Gastroesophageal sphincter (tissue), 4 donors: ENCODE measurements at regions not wholly inside any gene's neighbourhood (a gene's known extent, or its start where the extent isn't known, plus 50 kb on each side); places are given as distances from the start of the nearest gene placed in this dataset.

Experiments used
- ATAC-seq: fragments of 150-250 bp; one replicate; pipeline ENCODE4 v1.9.1; 2016; ENCODE audit warnings: mild to moderate bottlenecking, moderate library complexity
- H3K27ac ChIP-seq, 4 donors: fragments of 200-600 bp; sonication (generic) in 3 of 4; 1 replicate in 3 of 4; 2 replicates in 1 of 4; pipeline ENCODE4 v1.5.1; 2016 to 2019
- H3K27me3 ChIP-seq: fragments of 200-600 bp; sonication (generic); one replicate; pipeline ENCODE4 v1.5.1; 2019
- H3K36me3 ChIP-seq, 2 donors: fragments of 200-600 bp; sonication (generic); one replicate each; pipeline ENCODE4 v1.5.1; 2019; ENCODE audit warnings: control low read depth in 1 of 2
- H3K4me1 ChIP-seq, 3 donors: fragments of 200-600 bp; sonication (generic); 1 replicate in 2 of 3; 2 replicates in 1 of 3; pipeline ENCODE4 v1.5.1; 2016 to 2019; ENCODE audit warnings: control low read depth in 2 of 3
- H3K4me3 ChIP-seq, 2 donors: fragments of 200-600 bp; sonication (generic); one replicate each; pipeline ENCODE4 v1.5.1; 2019; ENCODE audit warnings: mild to moderate bottlenecking in 1 of 2, moderate library complexity in 1 of 2
- H3K9me3 ChIP-seq, 3 donors: fragments of 200-600 bp; sonication (generic); one replicate each; pipeline ENCODE4 v1.5.1; 2017 to 2019; ENCODE audit warnings: control low read depth in 2 of 3
- CTCF ChIP-seq, 4 experiments: fragments of 200-600 bp in 2 of 4; fragments of 450-650 bp in 2 of 4; sonication (generic) in 1 of 4; IDR thresholded peaks; one replicate each; pipeline ENCODE4 v1.5.1; 2017 to 2019; ENCODE audit warnings: antibody characterized with exemption in 4 of 4, mild to moderate bottlenecking in 2 of 4, moderate library complexity in 2 of 4
- EP300 ChIP-seq: sonication (generic); formaldehyde crosslinking; IDR thresholded peaks from one replicate; pipeline ENCODE4 v1.6.1; 2017; ENCODE audit warnings: antibody characterized with exemption, mild to moderate bottlenecking
- POLR2A ChIP-seq, 2 donors: fragments of 450-650 bp; IDR thresholded peaks; one replicate each; pipeline ENCODE4 v1.6.1; 2017; ENCODE audit warnings: antibody characterized with exemption in 2 of 2, mild to moderate bottlenecking in 2 of 2, moderate library complexity in 1 of 2
- POLR2AphosphoS5 ChIP-seq: sonication (generic); formaldehyde crosslinking; IDR thresholded peaks from one replicate; pipeline ENCODE4 v1.6.1; 2017; ENCODE audit warnings: antibody characterized with exemption
- WGBS, 2 donors: methylation state at CpG; one replicate each; pipeline ENCODE4 v1.1.5; 2018; ENCODE audit warnings: low coverage in 1 of 2; 5-methylcytosine and 5-hydroxymethylcytosine counted together

DNA sequence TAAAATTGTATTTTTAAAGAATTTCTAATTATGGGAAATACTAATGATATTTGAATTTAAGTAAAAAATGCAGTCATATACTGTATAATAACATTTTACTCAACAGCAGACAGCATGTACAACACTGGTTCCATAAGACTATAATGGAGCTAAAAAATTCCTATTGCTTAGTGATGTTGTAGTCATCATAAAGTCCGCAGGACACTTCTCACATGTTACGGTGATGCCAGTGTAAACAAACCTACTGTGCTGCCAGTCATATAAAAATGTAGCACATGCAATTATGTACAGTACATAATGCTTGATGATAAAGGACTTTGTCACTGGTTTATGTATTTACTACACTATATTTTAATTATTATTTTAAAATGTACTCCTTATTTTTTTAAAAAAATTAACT is 629.3 kb downstream of the IPMK start:
- Histone ChIP-seq H3K4me3 (no peak overlapping the region), H3K36me3 (no peaks in the 10 kb centered on the region), H3K4me1 (no peaks in the 10 kb centered on the region), H3K9me3 (no peaks in the 10 kb centered on the region), H3K27me3 (no peaks in the 10 kb centered on the region), H3K27ac (no peak overlapping the region)
- ATAC-seq = no peak
- no peak for TF ChIP-seq EP300
- no peak for TF ChIP-seq POLR2A (IDR thresholded peaks at IDR 0.05)
- WGBS, 2 donors = 79 to 85% methylated on average over 2 of the region's 2 CpGs

DNA sequence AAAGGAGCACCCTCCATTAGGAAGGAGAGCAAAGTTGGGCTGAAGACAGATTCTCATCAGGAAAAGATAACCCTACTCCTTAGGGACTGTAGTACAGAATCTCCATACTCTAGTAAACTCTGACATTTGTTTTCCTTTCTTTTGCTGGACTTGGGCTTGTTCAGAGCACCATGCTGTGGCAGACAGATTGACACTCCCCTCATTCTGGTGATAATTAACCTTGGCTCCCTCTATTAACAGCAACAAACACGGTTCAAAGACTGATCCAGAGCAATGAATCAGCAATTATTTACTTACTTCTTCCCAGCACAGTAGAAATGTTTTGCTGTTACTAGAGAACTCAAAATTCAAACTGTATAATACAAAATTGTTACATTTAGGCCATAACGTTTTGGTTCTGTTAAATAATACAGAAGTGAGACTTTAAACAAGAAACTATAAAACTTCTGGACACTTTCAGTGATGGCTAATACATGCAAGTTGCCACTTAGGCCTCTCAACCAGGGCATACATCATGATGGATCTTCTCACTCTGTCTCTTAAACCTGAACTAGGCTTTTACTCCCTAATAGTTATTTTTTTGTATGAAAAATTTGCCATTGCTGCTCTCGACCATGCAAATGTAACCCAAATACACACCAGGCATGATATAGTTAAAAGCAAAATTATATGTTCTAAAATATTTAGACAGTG is 639.0 kb downstream of the IPMK start:
- 15 to 22% methylated on average over 3 of the region's 3 CpGs for WGBS, 2 donors

DNA sequence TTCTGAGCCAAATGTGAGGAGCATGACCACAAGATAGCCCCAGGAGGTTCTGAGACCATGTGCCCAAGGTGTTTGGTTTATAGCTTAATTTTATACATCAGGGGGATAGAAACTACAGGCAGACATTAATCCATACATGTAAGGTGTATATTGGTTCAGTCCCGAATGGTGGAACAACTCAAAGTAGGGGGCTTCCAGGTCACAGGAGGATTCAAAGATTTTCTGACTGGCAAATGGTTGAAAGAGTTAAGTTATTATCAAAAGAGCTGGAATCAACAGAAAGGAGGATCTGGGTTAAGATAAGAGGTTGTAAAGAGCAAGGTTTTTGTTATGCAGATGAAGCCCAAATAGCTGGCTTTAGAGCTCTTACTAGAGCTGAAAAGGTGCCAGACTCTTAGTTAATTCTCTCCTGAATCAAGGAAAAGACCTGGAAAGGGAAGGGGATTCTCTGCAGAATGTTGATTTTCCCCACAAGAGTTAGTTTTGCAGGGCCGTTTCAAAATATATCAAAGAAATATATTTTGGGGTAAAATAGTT is 640.0 kb downstream of the IPMK start:
- WGBS, 2 donors = 30 to 52% methylated on average over 2 of the region's 2 CpGs
- Histone ChIP-seq H3K9me3 (no peaks in the 10 kb centered on the region), H3K27me3 (no peaks in the 10 kb centered on the region), H3K4me1 (no peaks in the 10 kb centered on the region), H3K36me3 (no peaks in the 10 kb centered on the region), H3K27ac (no peak overlapping the region), H3K4me3 (no peak overlapping the region)
- no peak for ATAC-seq
- no peak for TF ChIP-seq POLR2A (IDR thresholded peaks at IDR 0.05)
- TF ChIP-seq POLR2AphosphoS5 = no peak
- no peak for TF ChIP-seq CTCF (IDR thresholded peaks at IDR 0.05)
- TF ChIP-seq EP300 = no peak

More for the DNA sequence above, 639.0 kb downstream of the IPMK start:
- TF ChIP-seq POLR2AphosphoS5 (no peak), CTCF (IDR thresholded peaks at IDR 0.05) (no peak), EP300 (no peak), POLR2A (IDR thresholded peaks at IDR 0.05) (no peak)
- Histone ChIP-seq H3K4me1 (no peaks in the 10 kb centered on the region), H3K4me3 (no peak overlapping the region), H3K9me3 (no peaks in the 10 kb centered on the region), H3K36me3 (no peaks in the 10 kb centered on the region), H3K27ac (no peak overlapping the region), H3K27me3 (no peaks in the 10 kb centered on the region)
- ATAC-seq = no peak

- WGBS, 2 donors = 50% methylated on average over 4 to 5 of the region's 5 CpGs
- H3K27ac ChIP-seq = no peak overlapping the region
- H3K27me3 ChIP-seq = no peaks in the 10 kb centered on the region
- no peak for ATAC-seq
- H3K9me3 ChIP-seq = no peaks in the 10 kb centered on the region
- no peak for TF ChIP-seq CTCF (IDR thresholded peaks at IDR 0.05)
- no peak for TF ChIP-seq EP300
- no peak for TF ChIP-seq POLR2AphosphoS5
- TF ChIP-seq POLR2A (IDR thresholded peaks at IDR 0.05) = no peak
- no peaks in the 10 kb centered on the region for H3K36me3 ChIP-seq
- no peaks in the 10 kb centered on the region for H3K4me1 ChIP-seq
- no peak overlapping the region for H3K4me3 ChIP-seq
Measured at GRCh38 chr10:57624856-57625592, 642.7 kb downstream of the IPMK start.

DNA sequence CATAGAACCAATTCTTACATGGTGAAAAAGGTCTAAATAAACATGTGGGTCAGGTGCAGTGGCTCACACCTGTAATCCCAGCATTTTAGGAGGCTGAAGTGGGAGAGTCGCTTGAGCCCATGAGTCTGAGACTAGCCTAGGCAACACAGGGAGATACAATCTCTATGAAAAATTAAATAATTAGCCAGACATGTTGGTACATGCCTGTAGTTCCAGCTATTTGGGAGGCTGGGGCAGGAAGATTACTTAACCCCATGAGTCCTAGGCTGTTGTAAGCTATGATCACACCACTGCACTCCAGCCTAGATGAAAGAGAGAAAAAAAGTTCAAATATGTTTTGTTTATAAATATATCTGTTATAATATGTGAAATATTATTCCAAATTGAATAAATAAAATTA is 643.6 kb downstream of the IPMK start:
- no peak for TF ChIP-seq EP300
- no peak for TF ChIP-seq CTCF (IDR thresholded peaks at IDR 0.05)
- TF ChIP-seq POLR2AphosphoS5 = no peak
- no peak for TF ChIP-seq POLR2A (IDR thresholded peaks at IDR 0.05)
- no peaks in the 10 kb centered on the region for H3K9me3 ChIP-seq
- no peaks in the 10 kb centered on the region for H3K36me3 ChIP-seq
- ATAC-seq = no peak
- H3K4me1 ChIP-seq = no peaks in the 10 kb centered on the region
- H3K4me3 ChIP-seq = no peak overlapping the region
- H3K27me3 ChIP-seq = no peaks in the 10 kb centered on the region
- no peak overlapping the region for H3K27ac ChIP-seq
- 78 to 100% methylated on average over 1 of the region's 1 CpG for WGBS, 2 donors
